Liver (tissue), 3 donors: ENCODE measurements at regions not wholly inside any gene's neighbourhood (a gene's known extent, or its start where the extent isn't known, plus 50 kb on each side); places are given as distances from the start of the nearest gene placed in this dataset.

Source experiments
- EGR1 ChIP-seq, 2 donors: IDR thresholded peaks; 2 replicates each; pipeline ENCODE4 v1.6.1; 2016 to 2018; ENCODE audit warnings: antibody characterized with exemption in 2 of 2, low read depth in 2 of 2
- FOXA2 ChIP-seq: IDR thresholded peaks from 2 replicates; pipeline ENCODE4 v1.6.1; 2016; ENCODE audit warnings: antibody characterized with exemption
- GABPA ChIP-seq, 2 donors: IDR thresholded peaks in 1 of 2; conservative IDR thresholded peaks in 1 of 2; 2 replicates each; pipeline ENCODE4 v1.6.1; 2016; ENCODE audit warnings: antibody characterized with exemption in 2 of 2, mild to moderate bottlenecking in 1 of 2, moderate library complexity in 1 of 2
- HNF4A ChIP-seq, 2 donors: conservative IDR thresholded peaks; 2 replicates each; pipeline ENCODE4 v1.6.1; 2016; ENCODE audit warnings: antibody characterized with exemption in 2 of 2, mild to moderate bottlenecking in 2 of 2
- JUND ChIP-seq, 2 donors: IDR thresholded peaks; 2 replicates each; pipeline ENCODE4 v1.6.1; 2016; ENCODE audit warnings: antibody characterized with exemption in 2 of 2
- RAD21 ChIP-seq, 2 donors: IDR thresholded peaks; 2 replicates each; pipeline ENCODE4 v1.6.1; 2016; ENCODE audit warnings: antibody characterized with exemption in 2 of 2, mild to moderate bottlenecking in 2 of 2
- SP1 ChIP-seq: IDR thresholded peaks from 2 replicates; pipeline ENCODE4 v1.6.1; 2018; ENCODE audit warnings: antibody characterized with exemption, mild to moderate bottlenecking
- TAF1 ChIP-seq: conservative IDR thresholded peaks from 2 replicates; pipeline ENCODE4 v1.6.1; 2016; ENCODE audit warnings: antibody characterized with exemption, mild to moderate bottlenecking
- YY1 ChIP-seq: IDR thresholded peaks from 2 replicates; pipeline ENCODE4 v1.6.1; 2016; ENCODE audit warnings: antibody characterized with exemption, mild to moderate bottlenecking
- TF ChIP-seq, protein P1 (sequence below): fragments of 150-350 bp; IDR thresholded peaks from 2 replicates; pipeline ENCODE4 v1.5.1; 2017; ENCODE audit warnings: improper control_type of control experiment, low read depth, low read length; ENCODE audit not compliant: missing input control
- TF ChIP-seq, protein P2 (sequence below): IDR thresholded peaks from 2 replicates; pipeline ENCODE4 v1.6.1; 2016; ENCODE audit warnings: antibody characterized with exemption
- TF ChIP-seq, protein P3 (sequence below): IDR thresholded peaks from 2 replicates; pipeline ENCODE4 v1.6.1; 2016; ENCODE audit warnings: antibody characterized with exemption
- donor health status: healthy.
- donor health status: healthy.

DNA sequence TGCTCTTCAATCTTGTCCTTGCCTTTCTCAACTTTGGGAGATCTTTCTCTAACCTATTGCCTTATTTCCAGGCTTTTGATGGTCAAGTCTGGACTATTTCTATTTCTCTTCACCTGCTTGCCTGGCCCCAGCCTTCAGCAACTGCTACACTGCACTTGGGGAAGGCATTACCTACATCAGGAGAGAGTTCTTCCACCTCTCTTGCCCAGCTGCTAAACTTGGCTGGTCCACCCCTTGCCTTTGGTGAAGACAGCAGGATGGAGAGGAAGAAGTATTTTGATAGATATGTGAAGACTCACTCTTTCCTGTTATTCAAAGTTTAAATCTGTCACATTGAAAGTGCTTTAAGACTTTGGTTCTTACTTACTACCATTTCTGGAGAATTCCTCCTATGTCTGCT is 574.8 kb downstream of the ZPLD1 start:
- TF ChIP-seq YY1 (no peak), GABPA (IDR thresholded peaks at IDR 0.05 in 1 of 2, conservative IDR thresholded peaks at IDR 0.05 in 1 of 2) (no peak), HNF4A (conservative IDR thresholded peaks at IDR 0.05) (no peak), EGR1 (IDR thresholded peaks at IDR 0.05; ENCODE audit: low read depth in 2 of 2) (no peak), TAF1 (no peak), JUND (IDR thresholded peaks at IDR 0.05) (no peak), SP1 (no peak), FOXA2 (no peak), RAD21 (IDR thresholded peaks at IDR 0.05) (no peak)
- TF ChIP-seq, protein P1, sequence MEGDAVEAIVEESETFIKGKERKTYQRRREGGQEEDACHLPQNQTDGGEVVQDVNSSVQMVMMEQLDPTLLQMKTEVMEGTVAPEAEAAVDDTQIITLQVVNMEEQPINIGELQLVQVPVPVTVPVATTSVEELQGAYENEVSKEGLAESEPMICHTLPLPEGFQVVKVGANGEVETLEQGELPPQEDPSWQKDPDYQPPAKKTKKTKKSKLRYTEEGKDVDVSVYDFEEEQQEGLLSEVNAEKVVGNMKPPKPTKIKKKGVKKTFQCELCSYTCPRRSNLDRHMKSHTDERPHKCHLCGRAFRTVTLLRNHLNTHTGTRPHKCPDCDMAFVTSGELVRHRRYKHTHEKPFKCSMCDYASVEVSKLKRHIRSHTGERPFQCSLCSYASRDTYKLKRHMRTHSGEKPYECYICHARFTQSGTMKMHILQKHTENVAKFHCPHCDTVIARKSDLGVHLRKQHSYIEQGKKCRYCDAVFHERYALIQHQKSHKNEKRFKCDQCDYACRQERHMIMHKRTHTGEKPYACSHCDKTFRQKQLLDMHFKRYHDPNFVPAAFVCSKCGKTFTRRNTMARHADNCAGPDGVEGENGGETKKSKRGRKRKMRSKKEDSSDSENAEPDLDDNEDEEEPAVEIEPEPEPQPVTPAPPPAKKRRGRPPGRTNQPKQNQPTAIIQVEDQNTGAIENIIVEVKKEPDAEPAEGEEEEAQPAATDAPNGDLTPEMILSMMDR: no peak
- TF ChIP-seq, protein P2, sequence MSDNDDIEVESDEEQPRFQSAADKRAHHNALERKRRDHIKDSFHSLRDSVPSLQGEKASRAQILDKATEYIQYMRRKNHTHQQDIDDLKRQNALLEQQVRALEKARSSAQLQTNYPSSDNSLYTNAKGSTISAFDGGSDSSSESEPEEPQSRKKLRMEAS: no peak
- TF ChIP-seq, protein P3, sequence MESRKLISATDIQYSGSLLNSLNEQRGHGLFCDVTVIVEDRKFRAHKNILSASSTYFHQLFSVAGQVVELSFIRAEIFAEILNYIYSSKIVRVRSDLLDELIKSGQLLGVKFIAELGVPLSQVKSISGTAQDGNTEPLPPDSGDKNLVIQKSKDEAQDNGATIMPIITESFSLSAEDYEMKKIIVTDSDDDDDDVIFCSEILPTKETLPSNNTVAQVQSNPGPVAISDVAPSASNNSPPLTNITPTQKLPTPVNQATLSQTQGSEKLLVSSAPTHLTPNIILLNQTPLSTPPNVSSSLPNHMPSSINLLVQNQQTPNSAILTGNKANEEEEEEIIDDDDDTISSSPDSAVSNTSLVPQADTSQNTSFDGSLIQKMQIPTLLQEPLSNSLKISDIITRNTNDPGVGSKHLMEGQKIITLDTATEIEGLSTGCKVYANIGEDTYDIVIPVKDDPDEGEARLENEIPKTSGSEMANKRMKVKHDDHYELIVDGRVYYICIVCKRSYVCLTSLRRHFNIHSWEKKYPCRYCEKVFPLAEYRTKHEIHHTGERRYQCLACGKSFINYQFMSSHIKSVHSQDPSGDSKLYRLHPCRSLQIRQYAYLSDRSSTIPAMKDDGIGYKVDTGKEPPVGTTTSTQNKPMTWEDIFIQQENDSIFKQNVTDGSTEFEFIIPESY: no peak
